B cell (primary cell): ENCODE measurements at regions not wholly inside any gene's neighbourhood (a gene's known extent, or its start where the extent isn't known, plus 50 kb on each side); places are given as distances from the start of the nearest gene placed in this dataset.

Source experiments
- ATAC-seq: fragments of 200-7000 bp; cut with Tn5 transposase; one replicate; pipeline ENCODE4 v1.10.0; 2021; ENCODE audit warnings: low read depth, mild to moderate bottlenecking, moderate number of reproducible peaks, moderate library complexity
- CTCF ChIA-PET: fragments of 350-600 bp; sonication (Branson Sonifier 250); formaldehyde crosslinking; loops from one replicate; lab custom pipeline; 2021; ENCODE audit warnings: antibody characterized with exemption, inconsistent platforms; lab: Charles Lee
- POLR2A ChIA-PET: fragments of 350-600 bp; sonication (Branson Sonifier 250); formaldehyde crosslinking; loops from one replicate; lab custom pipeline; 2021; ENCODE audit warnings: antibody characterized with exemption; lab: Charles Lee
- DNase-seq: peaks from one replicate; pipeline ENCODE4 v3.0.0; 2013
- H2AFZ ChIP-seq: 2 replicates; pipeline ENCODE4 v1.6.1; 2012; ENCODE audit warnings: mild to moderate bottlenecking, low read depth, low read length; ENCODE audit not compliant: insufficient read depth, poor library complexity, severe bottlenecking
- H3K27ac ChIP-seq, 2 donors: 1 replicate in 1 of 2; 2 replicates in 1 of 2; pipeline ENCODE4 v1.5.1; 2012 to 2013; ENCODE audit warnings: low read length in 2 of 2, mild to moderate bottlenecking in 2 of 2, moderate library complexity in 1 of 2
- H3K27me3 ChIP-seq, 4 experiments: fragments of 200-600 bp in 1 of 4; sonication (generic) in 1 of 4; replicated peaks in 1 of 4; 1 replicate in 2 of 4; 2 replicates in 2 of 4; pipeline versions ENCODE4 v1.6.1 to v1.7.0; 2013 to 2016; ENCODE audit warnings: low read length in 3 of 4, mild to moderate bottlenecking in 2 of 4, mixed read lengths in 1 of 4, moderate library complexity in 1 of 4; ENCODE audit not compliant: insufficient read depth in 4 of 4, control insufficient read depth in 3 of 4; ENCODE audit errors: control extremely low read depth in 1 of 4
- H3K36me3 ChIP-seq, 2 experiments: replicated peaks in 1 of 2; 1 replicate in 1 of 2; 2 replicates in 1 of 2; pipeline versions ENCODE4 v1.6.1 to v1.7.1; 2013; ENCODE audit warnings: low read length in 1 of 2; ENCODE audit not compliant: insufficient read depth in 2 of 2, control insufficient read depth in 1 of 2; ENCODE audit errors: control extremely low read depth in 1 of 2, extremely low read depth in 1 of 2
- H3K4me1 ChIP-seq, 2 donors: fragments of 200-600 bp in 1 of 2; sonication (generic) in 1 of 2; 1 replicate in 1 of 2; 2 replicates in 1 of 2; pipeline versions ENCODE4 v1.5.1 to v1.6.1; 2013 to 2017; ENCODE audit warnings: low read length in 2 of 2; ENCODE audit not compliant: control insufficient read depth in 2 of 2, insufficient read depth in 2 of 2
- H3K4me2 ChIP-seq: replicated peaks from 2 replicates; pipeline ENCODE3; 2012; ENCODE audit warnings: mild to moderate bottlenecking, low read depth, low read length; ENCODE audit not compliant: poor library complexity, severe bottlenecking
- H3K4me3 ChIP-seq, 5 experiments: fragments of 200-600 bp in 1 of 5; sonication (generic) in 1 of 5; 1 replicate in 3 of 5; 2 replicates in 2 of 5; pipeline versions ENCODE4 v1.5.1 to v1.7.0; 2011 to 2016; ENCODE audit warnings: low read length in 4 of 5, mild to moderate bottlenecking in 4 of 5, low read depth in 2 of 5, control low read depth in 1 of 5, moderate library complexity in 1 of 5; ENCODE audit not compliant: insufficient read depth in 1 of 5; ENCODE audit errors: control extremely low read depth in 1 of 5, extremely low read depth in 1 of 5
- H3K79me2 ChIP-seq: fragments of 200-600 bp; sonication (generic); one replicate; pipeline ENCODE4 v1.6.0; 2016; ENCODE audit warnings: low read length; ENCODE audit not compliant: control insufficient read depth, insufficient read depth
- H3K9ac ChIP-seq: fragments of 200-600 bp; sonication (generic); 2 replicates; pipeline ENCODE4 v1.6.1; 2017; ENCODE audit warnings: mild to moderate bottlenecking, low read length, moderate library complexity
- H3K9me3 ChIP-seq, 3 donors: one replicate each; pipeline versions ENCODE4 v1.6.1 to v1.7.1; 2013; ENCODE audit warnings: low read length in 2 of 3; ENCODE audit not compliant: control insufficient read depth in 2 of 3, insufficient read depth in 1 of 3; ENCODE audit errors: control extremely low read depth in 1 of 3
- H4K20me1 ChIP-seq: 2 replicates; pipeline ENCODE4 v1.6.0; 2012; ENCODE audit warnings: mild to moderate bottlenecking, low read length; ENCODE audit not compliant: insufficient read depth, control insufficient read depth, poor library complexity, severe bottlenecking
- H3K27ac Mint-ChIP-seq: one replicate; pipeline ENCODE4 v1.8.0; 2021; ENCODE audit warnings: mixed read lengths
- H3K27me3 Mint-ChIP-seq: one replicate; pipeline ENCODE4 v1.8.0; 2021; ENCODE audit warnings: mixed read lengths
- H3K4me1 Mint-ChIP-seq: one replicate; pipeline ENCODE4 v1.8.0; 2021; ENCODE audit warnings: mixed read lengths
- H3K4me3 Mint-ChIP-seq: one replicate; pipeline ENCODE4 v1.8.0; 2021; ENCODE audit warnings: mixed read lengths
- H3K9me3 Mint-ChIP-seq: one replicate; pipeline ENCODE4 v1.8.0; 2022; ENCODE audit warnings: mixed read lengths; ENCODE audit not compliant: insufficient read depth
- EZH2 ChIP-seq: IDR thresholded peaks from 2 replicates; pipeline ENCODE4 v1.6.1; 2012; ENCODE audit warnings: borderline replicate concordance, low read depth, mild to moderate bottlenecking, moderate library complexity, low read length; ENCODE audit not compliant: insufficient read depth, poor library complexity, severe bottlenecking
- WGBS: methylation state at CpG from one replicate; pipeline ENCODE4 v1.1.5; 2013; ENCODE audit warnings: missing lambda C conversion rate; ENCODE audit not compliant: insufficient coverage; 5-methylcytosine and 5-hydroxymethylcytosine counted together
- intact Hi-C: fragments of 100-400 bp; cut with micrococcal nuclease; formaldehyde crosslinking; loops from one replicate; pipeline ENCODE4 v1.10.0; 2022
- TF ChIP-seq, protein P1 (sequence below): fragments of 200-600 bp; IDR thresholded peaks from one replicate; pipeline ENCODE4 v1.8.0; 2022; ENCODE audit warnings: antibody characterized with exemption, mild to moderate bottlenecking

DNA sequence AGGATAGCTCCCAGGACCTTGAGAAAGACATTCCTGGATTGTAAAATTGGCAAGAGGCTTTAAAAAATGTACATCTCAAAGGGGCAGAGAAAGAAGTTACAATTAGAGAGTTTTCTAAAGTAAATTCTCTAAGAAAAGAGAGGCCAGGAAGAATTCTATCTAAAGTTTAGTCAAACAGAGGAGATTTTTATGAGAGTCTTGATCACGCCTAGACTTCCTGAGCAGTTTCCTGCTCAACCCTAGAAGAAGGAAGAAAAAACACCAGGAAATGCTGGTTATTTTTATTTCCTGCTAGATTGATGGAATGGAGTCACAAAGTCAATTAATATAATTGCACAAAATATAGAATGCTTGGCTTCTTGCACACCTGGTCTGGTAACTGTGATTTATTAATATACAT is 269.1 kb downstream of the PCDH20 start:
- Mint-ChIP-seq H3K4me3 (no peak overlapping the region), H3K9me3 (peaks cover 14% of the 10 kb centered on the region), H3K4me1 (no peaks in the 10 kb centered on the region), H3K27ac (no peak overlapping the region), H3K27me3 (no peaks in the 10 kb centered on the region)
- intact Hi-C loops, result no loop called here
- no peaks in the 10 kb centered on the region for H3K27me3 ChIP-seq
- no peak overlapping the region for H3K4me3 ChIP-seq
- H3K36me3 ChIP-seq, result no peaks in the 10 kb centered on the region
- no peak overlapping the region for H2AFZ ChIP-seq
- no peaks in the 10 kb centered on the region for H4K20me1 ChIP-seq
- H3K9me3 ChIP-seq, result peaks cover 0 to 17% (median 3%) of the 10 kb centered on the region in 3 donors
- no peak for ATAC-seq
- TF ChIP-seq EZH2, result no peak
- TF ChIP-seq, protein P1, sequence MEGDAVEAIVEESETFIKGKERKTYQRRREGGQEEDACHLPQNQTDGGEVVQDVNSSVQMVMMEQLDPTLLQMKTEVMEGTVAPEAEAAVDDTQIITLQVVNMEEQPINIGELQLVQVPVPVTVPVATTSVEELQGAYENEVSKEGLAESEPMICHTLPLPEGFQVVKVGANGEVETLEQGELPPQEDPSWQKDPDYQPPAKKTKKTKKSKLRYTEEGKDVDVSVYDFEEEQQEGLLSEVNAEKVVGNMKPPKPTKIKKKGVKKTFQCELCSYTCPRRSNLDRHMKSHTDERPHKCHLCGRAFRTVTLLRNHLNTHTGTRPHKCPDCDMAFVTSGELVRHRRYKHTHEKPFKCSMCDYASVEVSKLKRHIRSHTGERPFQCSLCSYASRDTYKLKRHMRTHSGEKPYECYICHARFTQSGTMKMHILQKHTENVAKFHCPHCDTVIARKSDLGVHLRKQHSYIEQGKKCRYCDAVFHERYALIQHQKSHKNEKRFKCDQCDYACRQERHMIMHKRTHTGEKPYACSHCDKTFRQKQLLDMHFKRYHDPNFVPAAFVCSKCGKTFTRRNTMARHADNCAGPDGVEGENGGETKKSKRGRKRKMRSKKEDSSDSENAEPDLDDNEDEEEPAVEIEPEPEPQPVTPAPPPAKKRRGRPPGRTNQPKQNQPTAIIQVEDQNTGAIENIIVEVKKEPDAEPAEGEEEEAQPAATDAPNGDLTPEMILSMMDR, result no peak
- DNase-seq, result no peak
- no peak overlapping the region for H3K9ac ChIP-seq
- H3K27ac ChIP-seq, result no peak overlapping the region
- H3K79me2 ChIP-seq, result no peaks in the 10 kb centered on the region
- no peaks in the 10 kb centered on the region for H3K4me1 ChIP-seq
- 20% methylated on average over 1 of the region's 1 CpG for WGBS
- ChIA-PET CTCF (no interaction called here), POLR2A (no interaction called here)
- H3K4me2 ChIP-seq, result no peak overlapping the region

- Histone ChIP-seq H3K9ac (no peak overlapping the region), H3K27me3 (no peaks in the 10 kb centered on the region), H3K27ac (no peak overlapping the region), H3K4me2 (no peak overlapping the region), H3K36me3 (no peaks in the 10 kb centered on the region), H3K4me1 (no peaks in the 10 kb centered on the region), H3K9me3 (peaks cover 0 to 17% (median 3%) of the 10 kb centered on the region in 3 donors), H3K4me3 (no peak overlapping the region), H2AFZ (no peak overlapping the region), H4K20me1 (no peaks in the 10 kb centered on the region), H3K79me2 (no peaks in the 10 kb centered on the region)
- DNase-seq, result no peak
- H3K27me3 Mint-ChIP-seq, result no peaks in the 10 kb centered on the region
- no peak overlapping the region for H3K27ac Mint-ChIP-seq
- intact Hi-C loops, result no loop called here
- 95% methylated on average over 3 of the region's 4 CpGs for WGBS
- ChIA-PET CTCF (no interaction called here), POLR2A (no interaction called here)
- TF ChIP-seq, protein P1, result no peak
- no peak for TF ChIP-seq EZH2
- H3K9me3 Mint-ChIP-seq, result peaks cover 14% of the 10 kb centered on the region
- ATAC-seq, result no peak
- H3K4me1 Mint-ChIP-seq, result no peaks in the 10 kb centered on the region
- H3K4me3 Mint-ChIP-seq, result no peak overlapping the region
Observed at GRCh38 chr13:61146158-61146557, 269.5 kb downstream of the PCDH20 start.
